ENCODE measurements at regions not wholly inside any gene's neighbourhood (a gene's known extent, or its start where the extent isn't known, plus 50 kb on each side); places are given as distances from the start of the nearest gene placed in this dataset.
"Not testable (repeated sequence)": the region's sequence is repeated elsewhere in the genome, so short reads cannot be mapped to it uniquely, and the experiment has no call there.

- DNase-seq = peak in 2 of 3 experiments; percentile 13 to 82
Observed at GRCh38 chr5:101626572-101626971, 669.5 kb downstream of the SLCO4C1 start.

DNA sequence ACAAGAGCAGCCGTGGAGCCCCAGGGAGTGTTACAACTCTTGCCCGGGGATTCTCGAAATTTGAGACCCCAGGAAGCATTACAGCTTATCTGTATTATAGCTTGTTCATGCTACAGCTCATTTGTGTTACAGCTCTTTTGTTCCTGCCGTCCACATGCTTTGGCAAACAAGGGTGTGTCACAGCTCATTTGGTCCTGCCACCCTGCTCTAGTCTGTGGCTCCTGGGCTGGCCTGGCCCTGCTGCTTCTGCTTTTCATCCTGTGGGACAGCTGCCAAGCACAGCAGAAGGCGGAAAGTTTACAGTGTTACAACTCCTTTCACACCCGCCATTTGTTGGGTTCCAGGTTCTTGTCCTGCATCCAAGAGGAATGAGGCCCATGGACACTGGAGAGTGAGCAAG, 685.0 kb downstream of the SLCO4C1 start:
- DNase-seq = no peak

GRCh38 chr5:101608322-101608721, 687.8 kb downstream of the SLCO4C1 start:
- no peak for DNase-seq

GRCh38 chr5:101605700-101606099, 690.4 kb downstream of the SLCO4C1 start:
- DNase-seq = no peak

DNA sequence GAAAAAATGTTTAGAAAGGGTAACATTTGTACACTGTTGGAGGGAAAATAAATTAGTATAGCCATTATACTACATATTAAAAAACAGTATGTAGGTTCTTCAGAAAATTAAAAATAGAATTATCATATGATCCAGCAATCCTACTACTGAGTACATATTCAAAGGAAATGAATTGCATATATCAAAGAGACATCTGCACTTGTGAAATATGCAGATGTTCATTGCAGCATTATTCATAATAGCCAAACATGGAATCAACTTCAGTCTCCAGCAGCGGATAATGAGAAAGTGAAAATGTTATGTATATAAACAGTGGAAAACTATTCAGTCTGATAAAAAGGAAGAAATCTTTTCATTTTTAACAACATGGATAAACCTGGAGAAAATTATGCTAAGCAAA, 695.5 kb downstream of the SLCO4C1 start:
- no peak for DNase-seq

GRCh38 chr5:101590384-101590783, 687.3 kb upstream of the ST8SIA4 start:
- peak in 1 of 3 experiments; percentile 8 for DNase-seq

GRCh38 chr5:101585366-101585765, 682.3 kb upstream of the ST8SIA4 start:
- no peak for DNase-seq

GRCh38 chr5:101580591-101580990, 677.5 kb upstream of the ST8SIA4 start:
- DNase-seq = no peak

DNA sequence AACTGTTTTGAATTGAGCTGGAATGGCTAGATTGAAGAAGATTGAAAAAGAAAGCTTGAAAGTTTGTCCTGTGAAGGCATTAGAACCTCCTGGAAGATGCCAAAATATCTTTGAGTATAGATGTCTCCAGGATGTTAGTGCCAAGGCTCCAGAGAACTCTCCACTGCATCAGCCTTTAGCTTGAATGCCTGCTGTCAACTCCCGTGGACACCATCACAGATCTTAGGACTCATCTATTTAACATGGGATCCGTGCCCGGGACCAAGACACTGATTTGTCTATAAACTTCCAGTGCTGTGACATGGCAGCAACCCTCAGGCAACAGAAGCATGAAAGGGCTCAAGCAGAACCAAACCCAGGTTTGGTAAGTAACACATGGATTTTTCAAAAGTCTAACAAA, 670.9 kb upstream of the ST8SIA4 start:
- DNase-seq = no peak

- peak in 1 of 3 experiments; percentile 1 for DNase-seq
Observed at GRCh38 chr5:101561018-101561417, 657.9 kb upstream of the ST8SIA4 start.

GRCh38 chr5:101543780-101544179, 640.7 kb upstream of the ST8SIA4 start:
- DNase-seq = no peak

GRCh38 chr5:101539315-101539714, 636.2 kb upstream of the ST8SIA4 start:
- no peak for DNase-seq

DNA sequence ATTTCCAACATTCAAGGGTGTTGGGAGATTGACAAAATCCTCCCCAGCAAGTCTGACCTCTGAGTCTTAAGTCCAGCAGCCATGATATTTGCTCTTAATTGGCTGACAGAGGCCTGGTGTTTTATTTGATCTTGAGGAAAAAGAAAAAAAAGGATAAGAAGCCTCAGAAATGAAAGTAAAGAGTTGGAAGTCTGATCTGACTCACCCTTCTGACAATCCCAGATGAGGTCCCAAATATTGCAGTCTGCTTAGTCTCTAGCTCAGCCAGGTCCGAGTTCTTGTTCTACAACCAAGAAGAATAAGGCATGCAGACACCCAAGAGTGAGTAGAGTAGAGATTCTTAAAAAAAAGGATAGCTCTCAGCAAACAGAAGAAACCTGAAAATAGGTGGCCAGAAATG, 632.5 kb upstream of the ST8SIA4 start:
- no peak for DNase-seq

- no peak for DNase-seq
Observed at GRCh38 chr5:101534491-101535110, 631.5 kb upstream of the ST8SIA4 start.

DNA sequence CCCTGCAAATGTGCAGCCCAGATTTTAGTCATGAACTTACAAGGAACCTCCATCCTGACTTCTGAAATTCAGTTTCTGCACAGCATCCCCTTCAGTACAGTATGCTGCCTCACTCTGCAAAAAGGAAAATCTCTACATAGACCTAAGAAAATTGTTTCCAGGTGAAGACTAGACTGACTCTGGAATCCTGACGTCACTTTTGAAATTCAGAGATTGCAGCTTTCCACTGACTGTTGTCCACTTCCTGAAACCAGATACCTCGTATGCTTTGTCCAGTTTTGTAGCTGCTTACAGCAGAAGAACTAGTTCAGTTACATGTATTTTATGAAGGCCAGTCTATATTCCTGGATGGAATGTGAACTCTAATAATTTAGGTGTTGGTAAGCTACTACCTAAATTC, 629.3 kb upstream of the ST8SIA4 start:
- no peak for DNase-seq

GRCh38 chr5:101531026-101531425, 627.9 kb upstream of the ST8SIA4 start:
- no peak for DNase-seq

DNA sequence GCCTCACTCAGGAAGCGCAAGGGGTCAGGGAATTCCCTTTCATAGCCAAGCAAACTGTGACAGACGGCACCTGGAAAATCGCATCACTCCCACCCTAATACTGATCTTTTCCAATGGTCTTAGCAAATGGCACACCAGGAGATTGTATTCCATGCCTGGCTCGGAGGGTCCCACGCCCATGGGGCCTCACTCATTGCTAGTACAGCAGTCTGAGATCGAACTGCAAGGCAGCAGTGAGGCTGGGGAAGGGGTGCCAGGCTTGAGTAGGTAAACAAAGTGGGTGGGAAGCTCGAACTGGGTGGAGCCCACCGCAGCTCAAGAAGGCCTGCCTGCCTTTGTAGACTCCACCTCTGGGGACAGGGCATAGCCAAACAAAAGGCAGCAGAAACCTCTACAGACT, 626.0 kb upstream of the ST8SIA4 start:
- not testable (repeated sequence) for DNase-seq

DNA sequence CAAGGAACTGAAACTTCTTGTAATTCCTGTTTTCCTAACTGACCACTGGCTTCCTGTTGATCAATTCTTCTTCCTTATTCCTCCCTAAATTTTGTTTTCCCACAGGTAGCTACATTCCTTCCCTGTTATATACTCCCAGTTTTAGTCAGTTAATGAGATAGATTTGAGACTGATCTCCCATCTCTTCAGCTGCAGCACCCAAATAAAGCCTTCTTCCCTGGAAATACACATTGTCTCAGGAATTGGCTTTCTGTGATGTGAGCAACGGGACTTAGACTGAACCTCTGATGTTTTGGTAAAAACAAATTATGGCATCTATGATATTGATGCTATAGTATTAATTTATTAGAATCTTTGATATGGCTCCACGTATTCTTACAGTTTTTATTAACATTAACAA, 617.3 kb upstream of the ST8SIA4 start:
- no peak for DNase-seq

DNA sequence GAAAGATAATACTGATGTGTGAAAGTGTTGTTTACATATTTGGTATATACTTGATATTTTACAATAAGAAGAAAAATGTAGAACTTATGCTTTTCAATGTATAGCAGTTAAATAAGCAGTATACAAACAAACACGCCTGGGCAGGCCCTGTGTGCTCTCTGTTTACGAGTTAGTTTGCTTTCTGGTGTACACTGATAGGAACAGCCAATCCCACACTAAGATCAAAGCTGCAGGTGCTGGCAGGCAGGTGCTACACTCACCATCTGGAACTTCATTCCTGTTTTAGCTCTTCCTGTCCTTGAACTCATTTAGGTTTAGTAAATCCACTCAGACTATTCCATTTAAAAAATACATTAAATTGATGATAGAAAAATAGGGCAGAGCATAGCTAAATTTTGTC, 614.7 kb upstream of the ST8SIA4 start:
- peak in 2 of 3 experiments; percentile 5 to 32 for DNase-seq

GRCh38 chr5:101515721-101516120, 612.6 kb upstream of the ST8SIA4 start:
- no peak for DNase-seq

DNA sequence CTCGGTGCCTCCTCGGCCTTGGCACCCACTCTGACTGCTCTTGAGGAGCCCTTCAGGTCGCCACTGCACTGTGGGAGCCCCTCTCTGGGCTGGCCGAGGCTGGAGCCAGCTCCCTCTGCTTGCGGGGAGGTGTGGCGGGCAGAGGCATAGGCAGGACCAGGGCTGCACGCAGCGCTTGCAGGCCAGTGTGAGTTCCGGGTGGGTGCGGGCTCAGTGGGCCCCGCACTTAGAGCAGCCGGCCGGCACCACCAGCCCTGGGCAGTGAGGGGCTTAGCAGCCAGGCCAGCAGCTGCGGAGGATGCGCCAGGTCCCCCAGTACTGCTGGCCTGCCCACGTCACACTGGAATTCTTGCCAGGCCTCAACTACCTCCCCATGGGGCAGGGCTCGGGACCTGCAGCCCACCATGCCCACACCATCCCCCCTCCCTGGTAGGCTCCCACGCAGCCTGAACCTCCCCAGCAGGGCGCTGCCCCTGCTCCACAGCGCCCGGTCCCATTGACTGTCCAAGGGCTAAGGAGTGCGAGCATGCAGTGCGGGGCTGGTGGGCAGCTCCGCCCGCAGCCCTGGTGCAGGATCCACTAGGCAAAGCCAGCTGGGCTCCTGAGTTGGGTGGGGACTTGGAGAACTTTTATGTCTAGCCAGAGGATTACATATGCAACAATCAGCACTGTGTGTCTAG, 602.9 kb upstream of the ST8SIA4 start:
- no peak for DNase-seq

DNA sequence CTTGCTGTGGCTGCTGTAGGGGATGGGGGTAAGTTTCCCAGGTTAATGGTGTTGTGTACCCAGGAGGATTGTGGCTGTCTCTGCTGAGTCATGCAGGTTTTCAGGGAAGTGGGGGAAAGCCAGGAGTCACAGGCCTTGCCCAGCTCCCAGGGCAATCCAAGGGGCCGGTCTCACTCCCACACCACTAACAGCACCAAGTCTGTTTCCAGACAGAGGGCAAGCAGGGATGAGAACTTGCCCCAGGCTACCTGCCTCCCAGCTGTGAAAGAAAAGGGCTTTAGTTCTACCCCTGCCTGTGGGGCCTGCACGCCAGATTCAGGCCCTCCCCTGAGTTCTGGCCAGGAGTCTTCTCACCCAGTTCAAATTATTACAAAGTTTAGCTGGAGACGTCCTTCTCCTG, 579.8 kb upstream of the ST8SIA4 start:
- no peak for DNase-seq

- no peak for DNase-seq
Observed at GRCh38 chr5:101473483-101473882, 570.4 kb upstream of the ST8SIA4 start.

DNA sequence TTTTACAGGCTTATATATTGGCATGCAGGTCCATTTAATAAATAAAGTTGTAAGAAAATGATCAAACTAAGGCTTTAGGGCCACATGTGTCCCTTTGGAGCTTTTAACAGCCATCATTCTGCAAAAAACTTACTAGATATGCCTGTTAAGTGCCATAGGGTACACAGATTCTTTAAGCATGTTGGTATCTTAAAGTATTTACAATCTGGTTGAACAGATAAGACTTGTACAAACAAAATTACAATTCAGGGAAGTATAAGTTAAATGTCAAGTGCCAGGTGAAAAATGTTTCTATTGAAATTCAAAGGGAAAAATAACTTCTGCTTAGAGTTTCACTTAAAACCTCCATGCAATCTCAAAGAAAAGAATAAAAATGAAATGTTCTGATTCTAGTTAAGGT, 558.4 kb upstream of the ST8SIA4 start:
- DNase-seq = no peak

GRCh38 chr5:101458587-101458986, 555.5 kb upstream of the ST8SIA4 start:
- no peak for DNase-seq
